DOHH2 (cell line): ENCODE measurements at regions not wholly inside any gene's neighbourhood (a gene's known extent, or its start where the extent isn't known, plus 50 kb on each side); places are given as distances from the start of the nearest gene placed in this dataset.

ENCODE experiments used
- EZH2phosphoT487 ChIP-seq: fragments of 200-600 bp; sonication (generic); IDR thresholded peaks from 2 replicates; pipeline ENCODE4 v1.6.1; 2017; ENCODE audit warnings: borderline replicate concordance, mild to moderate bottlenecking, antibody characterized with exemption, low read length, moderate library complexity, mixed read lengths
- TF ChIP-seq, protein P1 (sequence below): fragments of 200-600 bp; sonication (generic); IDR thresholded peaks from one replicate; pipeline ENCODE4 v1.5.1; 2014; ENCODE audit warnings: antibody characterized with exemption, mild to moderate bottlenecking, low read depth, low read length; ENCODE audit not compliant: poor library complexity, severe bottlenecking

DNA sequence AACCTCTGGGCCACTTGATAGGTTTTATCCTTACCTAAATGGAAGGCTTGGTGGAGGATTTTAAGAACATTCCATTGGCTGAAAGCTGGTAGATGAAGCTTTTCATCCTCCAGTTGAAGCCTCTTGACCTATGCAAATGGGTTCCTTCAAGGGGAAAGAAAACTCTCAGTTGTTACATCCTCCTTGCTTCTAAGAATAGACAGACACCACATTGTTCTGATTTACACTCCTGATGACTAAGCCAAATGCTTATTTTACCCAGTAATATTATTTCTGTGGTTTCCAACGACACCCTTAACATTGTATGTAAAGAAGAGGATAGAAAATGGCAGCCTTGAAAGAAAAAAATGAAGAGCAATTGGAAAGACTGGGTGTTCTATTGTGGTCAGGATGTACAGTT is 480.5 kb downstream of the OTOL1 start:
- TF ChIP-seq, protein P1, sequence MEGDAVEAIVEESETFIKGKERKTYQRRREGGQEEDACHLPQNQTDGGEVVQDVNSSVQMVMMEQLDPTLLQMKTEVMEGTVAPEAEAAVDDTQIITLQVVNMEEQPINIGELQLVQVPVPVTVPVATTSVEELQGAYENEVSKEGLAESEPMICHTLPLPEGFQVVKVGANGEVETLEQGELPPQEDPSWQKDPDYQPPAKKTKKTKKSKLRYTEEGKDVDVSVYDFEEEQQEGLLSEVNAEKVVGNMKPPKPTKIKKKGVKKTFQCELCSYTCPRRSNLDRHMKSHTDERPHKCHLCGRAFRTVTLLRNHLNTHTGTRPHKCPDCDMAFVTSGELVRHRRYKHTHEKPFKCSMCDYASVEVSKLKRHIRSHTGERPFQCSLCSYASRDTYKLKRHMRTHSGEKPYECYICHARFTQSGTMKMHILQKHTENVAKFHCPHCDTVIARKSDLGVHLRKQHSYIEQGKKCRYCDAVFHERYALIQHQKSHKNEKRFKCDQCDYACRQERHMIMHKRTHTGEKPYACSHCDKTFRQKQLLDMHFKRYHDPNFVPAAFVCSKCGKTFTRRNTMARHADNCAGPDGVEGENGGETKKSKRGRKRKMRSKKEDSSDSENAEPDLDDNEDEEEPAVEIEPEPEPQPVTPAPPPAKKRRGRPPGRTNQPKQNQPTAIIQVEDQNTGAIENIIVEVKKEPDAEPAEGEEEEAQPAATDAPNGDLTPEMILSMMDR = no peak
- no peak for TF ChIP-seq EZH2phosphoT487
